ENCODE measurements at regions not wholly inside any gene's neighbourhood (a gene's known extent, or its start where the extent isn't known, plus 50 kb on each side); places are given as distances from the start of the nearest gene placed in this dataset.

GRCh38 chr3:94784274-94784673 lies 721.4 kb downstream of the NSUN3 start:
- no peak overlapping the region for H3K56ac ChIP-seq (replicated peaks; ENCODE audit: insufficient read length, low read depth, low read length)
- no peaks in the 10 kb centered on the region for H3K79me2 ChIP-seq (ENCODE audit: control insufficient read depth in 1 of 2, insufficient read depth in 2 of 2, low read length in 2 of 2)
- no peak overlapping the region for H3K23ac ChIP-seq (ENCODE audit: insufficient read length)
- H3K36me3 ChIP-seq (ENCODE audit: control insufficient read depth in 2 of 4, insufficient read depth in 4 of 4, low read length in 3 of 4): no peaks in the 10 kb centered on the region
- H4K20me1 ChIP-seq (replicated peaks in 1 of 2; ENCODE audit: control insufficient read depth in 1 of 2, insufficient read depth in 2 of 2, low read length in 2 of 2): no peaks in the 10 kb centered on the region
- no peak overlapping the region for H3K4me2 ChIP-seq (ENCODE audit: insufficient read depth in 1 of 2, low read depth in 2 of 2, low read length in 2 of 2)
- FAIRE-seq (no peak), DNase-seq (ENCODE audit: low read depth in 1 of 2, low spot score in 2 of 2) (no peak)
- no peak overlapping the region for H3K27ac ChIP-seq (ENCODE audit: low read depth, low read length)
- H2BK12ac ChIP-seq (ENCODE audit: low read depth, low read length): no peak overlapping the region
- no peak overlapping the region for H3K4ac ChIP-seq (replicated peaks; ENCODE audit: insufficient read length, low read depth, low read length)
- H3K4me3 ChIP-seq (ENCODE audit: extremely low read depth in 1 of 4, insufficient read depth in 2 of 4, low read depth in 3 of 4, low read length in 4 of 4): no peak overlapping the region
- no peaks in the 10 kb centered on the region for H3K79me1 ChIP-seq (ENCODE audit: low read depth, low read length)
- H3K27me3 ChIP-seq (replicated peaks in 1 of 4; ENCODE audit: control insufficient read depth in 3 of 4, extremely low read depth in 1 of 4, insufficient read depth in 3 of 4, low read length in 3 of 4): no peaks in the 10 kb centered on the region
- H3K14ac ChIP-seq (ENCODE audit: insufficient read length): no peak overlapping the region
- no peak overlapping the region for H2BK15ac ChIP-seq (ENCODE audit: low read length)
- H3K23me2 ChIP-seq (ENCODE audit: low read depth, low read length): no peaks in the 10 kb centered on the region
- H4K8ac ChIP-seq (ENCODE audit: extremely low read depth, insufficient read depth, low read length): no peak overlapping the region
- no peak overlapping the region for H2AK5ac ChIP-seq (ENCODE audit: low read depth, low read length)
- H2AFZ ChIP-seq (ENCODE audit: low read length): no peak overlapping the region
- no peak overlapping the region for H3K18ac ChIP-seq (ENCODE audit: extremely low read depth, low read length)
- H2BK5ac ChIP-seq (ENCODE audit: low read depth, low read length): no peak overlapping the region
- H3K9ac ChIP-seq (replicated peaks in 1 of 4; ENCODE audit: extremely low read depth in 1 of 4, low read depth in 3 of 4, low read length in 3 of 4): no peak overlapping the region
- H3K9me3 ChIP-seq (ENCODE audit: insufficient read depth in 2 of 2, low read depth in 1 of 2, low read length in 1 of 2): no peaks in the 10 kb centered on the region
- H3K4me1 ChIP-seq (replicated peaks in 1 of 4; ENCODE audit: control insufficient read depth in 3 of 4, insufficient read depth in 4 of 4, low read length in 3 of 4): no peaks in the 10 kb centered on the region
- H2BK120ac ChIP-seq (replicated peaks; ENCODE audit: low read depth, low read length): no peak overlapping the region
- ChIA-PET CTCF (ENCODE audit: partially characterized antibody) (no interaction called here), POLR2A (ENCODE audit: partially characterized antibody) (no interaction called here)
- no peak overlapping the region for H4K91ac ChIP-seq (replicated peaks; ENCODE audit: insufficient read length, low read length)
- WGBS, 2 experiments (ENCODE audit: extremely low coverage in 1 of 2, insufficient coverage in 1 of 2, insufficient read length in 1 of 2, insufficient replicate concordance in 2 of 2, low coverage in 1 of 2, low lambda C conversion rate in 2 of 2, missing lambda C conversion rate in 1 of 2): 92% methylated on average over 4 of the region's 4 CpGs; no CpG with 5 or more reads in 1 of the 2 experiments
- H2BK20ac ChIP-seq (ENCODE audit: low read length): no peak overlapping the region
- H4K5ac ChIP-seq (ENCODE audit: insufficient read length, low read depth, low read length): no peak overlapping the region
- TF ChIP-seq RAD21 (IDR thresholded peaks at IDR 0.05 in 1 of 2, conservative IDR thresholded peaks at IDR 0.05 in 1 of 2; ENCODE audit: low read depth in 2 of 2, low read length in 2 of 2) (no peak), CHD1 (IDR thresholded peaks at IDR 0.05; ENCODE audit: low read depth, low read length) (no peak), KDM5A (IDR thresholded peaks at IDR 0.05; ENCODE audit: low read length) (no peak), POU5F1 (IDR thresholded peaks at IDR 0.05; ENCODE audit: low read depth, low read length) (no peak), NANOG (IDR thresholded peaks at IDR 0.05; ENCODE audit: insufficient read depth, low read depth, low read length, poor library complexity, severe bottlenecking) (no peak), HDAC6 (IDR thresholded peaks at IDR 0.05; ENCODE audit: low read depth, low read length) (no peak), BACH1 (IDR thresholded peaks at IDR 0.05; ENCODE audit: low read length) (no peak), HDAC2 (IDR thresholded peaks at IDR 0.05; ENCODE audit: borderline replicate concordance in 1 of 2, low read depth in 2 of 2, low read length in 2 of 2) (no peak), PHF8 (conservative IDR thresholded peaks at IDR 0.05; ENCODE audit: low read depth, low read length) (no peak), EGR1 (IDR thresholded peaks at IDR 0.05; ENCODE audit: borderline replicate concordance, low read depth, low read length) (no peak), CEBPB (IDR thresholded peaks at IDR 0.05; ENCODE audit: low read depth, low read length) (no peak), ATF2 (IDR thresholded peaks at IDR 0.05; ENCODE audit: low read length) (no peak), FOSL1 (IDR thresholded peaks at IDR 0.05; ENCODE audit: insufficient read depth, low read depth, low read length) (no peak)

All from H1 (cell line).